SU-DHL-6 (cell line): ENCODE measurements at regions not wholly inside any gene's neighbourhood (a gene's known extent, or its start where the extent isn't known, plus 50 kb on each side); places are given as distances from the start of the nearest gene placed in this dataset.
"Not testable (repeated sequence)": the region's sequence is repeated elsewhere in the genome, so short reads cannot be mapped to it uniquely, and the experiment has no call there.

Experiments
- H2AFZ ChIP-seq: fragments of 200-600 bp; sonication (generic); 2 replicates; pipeline ENCODE4 v1.6.1; 2014; ENCODE audit warnings: low read depth, mild to moderate bottlenecking, moderate library complexity, mixed read lengths, antibody characterized with exemption, low read length; ENCODE audit not compliant: severe bottlenecking
- H3F3A ChIP-seq: fragments of 200-600 bp; shearing (Covaris generic); 2 replicates; pipeline ENCODE4 v1.6.0; 2016; ENCODE audit warnings: antibody characterized with exemption, mild to moderate bottlenecking; ENCODE audit not compliant: insufficient read depth
- H3K27ac ChIP-seq: fragments of 200-600 bp; sonication (generic); 2 replicates; pipeline ENCODE4 v1.5.1; 2016; ENCODE audit warnings: low read depth, mild to moderate bottlenecking, low read length, moderate library complexity, mixed read lengths
- H3K27me3 ChIP-seq: fragments of 200-600 bp; sonication (generic), shearing (Covaris generic); 2 replicates; pipeline ENCODE4 v1.6.0; 2014; ENCODE audit warnings: mild to moderate bottlenecking, low read length
- H3K36me3 ChIP-seq: fragments of 200-600 bp; sonication (generic); 2 replicates; pipeline ENCODE4 v1.6.1; 2014; ENCODE audit warnings: mild to moderate bottlenecking, low read length, mixed read lengths
- H3K4me2 ChIP-seq: fragments of 300-600, 200-600 bp; shearing (Covaris generic), sonication (generic); 2 replicates; pipeline ENCODE4 v1.6.0; 2014; ENCODE audit warnings: low read length, low read depth, mild to moderate bottlenecking; ENCODE audit not compliant: poor library complexity, severe bottlenecking
- H3K4me3 ChIP-seq: fragments of 200-600 bp; sonication (generic); 2 replicates; pipeline ENCODE4 v1.5.1; 2014; ENCODE audit warnings: antibody characterized with exemption, low read length, mild to moderate bottlenecking, mixed read lengths; ENCODE audit not compliant: insufficient read depth, poor library complexity, severe bottlenecking
- H3K79me2 ChIP-seq: fragments of 200-600 bp; sonication (generic); 2 replicates; pipeline ENCODE4 v1.6.1; 2014; ENCODE audit warnings: mild to moderate bottlenecking, low read length, moderate library complexity; ENCODE audit not compliant: insufficient read depth
- H3K9ac ChIP-seq: fragments of 200-600 bp; sonication (generic); 2 replicates; pipeline ENCODE4 v1.7.0; 2014; ENCODE audit warnings: mild to moderate bottlenecking, low read length
- H3K9me2 ChIP-seq: fragments of 200-600 bp; sonication (generic); replicated peaks from 2 replicates; pipeline ENCODE4 v1.6.1; 2014; ENCODE audit warnings: low read length; ENCODE audit not compliant: insufficient read depth
- H3K9me3 ChIP-seq: fragments of 200-600 bp; sonication (generic); 2 replicates; pipeline ENCODE4 v1.6.1; 2014; ENCODE audit warnings: low read length, mixed read lengths; ENCODE audit not compliant: insufficient read depth
- H4K20me1 ChIP-seq: fragments of 200-600 bp; sonication (generic); 2 replicates; pipeline ENCODE4 v1.6.1; 2014; ENCODE audit warnings: low read depth, mild to moderate bottlenecking, antibody characterized with exemption, low read length, moderate library complexity, mixed read lengths
- EZH2phosphoT487 ChIP-seq: fragments of 200-600 bp; sonication (generic), shearing (Covaris generic); conservative IDR thresholded peaks from 2 replicates; pipeline ENCODE4 v1.6.1; 2018; ENCODE audit warnings: mild to moderate bottlenecking, antibody characterized with exemption, low read length, moderate library complexity, mixed read lengths
- TF ChIP-seq, protein P1 (sequence below): fragments of 200-600 bp; sonication (generic); IDR thresholded peaks from one replicate; pipeline ENCODE4 v1.5.1; 2017; ENCODE audit warnings: antibody characterized with exemption, mild to moderate bottlenecking, low read length, moderate library complexity; ENCODE audit not compliant: insufficient read depth, poor library complexity, severe bottlenecking

DNA sequence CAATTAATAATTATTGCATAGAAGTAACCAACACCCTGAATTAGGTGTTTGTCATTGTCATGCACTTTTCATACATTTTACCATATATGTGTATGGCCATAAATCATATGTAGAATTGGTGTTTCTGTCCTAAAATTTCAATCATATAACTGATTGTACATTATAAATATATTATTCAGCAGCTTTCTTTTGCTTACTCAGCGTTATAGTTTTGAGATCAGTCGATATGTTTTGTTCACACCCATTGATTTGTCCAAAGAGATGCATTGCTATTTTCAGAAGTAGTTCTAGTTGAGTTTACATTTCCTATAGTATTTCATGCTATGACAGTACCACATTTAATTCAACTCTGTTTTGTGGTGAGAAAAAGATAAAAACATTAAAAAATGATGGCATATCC lies 50.5 kb upstream of the PARP4 start:
- Histone ChIP-seq H2AFZ (no peak overlapping the region), H3K9me2 (no peaks in the 10 kb centered on the region), H3K27me3 (no peaks in the 10 kb centered on the region), H3F3A (no peaks in the 10 kb centered on the region), H3K36me3 (no peaks in the 10 kb centered on the region), H3K27ac (no peak overlapping the region), H3K4me3 (no peak overlapping the region), H3K9ac (no peak overlapping the region), H3K9me3 (no peaks in the 10 kb centered on the region), H3K79me2 (no peaks in the 10 kb centered on the region), H4K20me1 (no peaks in the 10 kb centered on the region), H3K4me2 (no peak overlapping the region)
- TF ChIP-seq, protein P1, sequence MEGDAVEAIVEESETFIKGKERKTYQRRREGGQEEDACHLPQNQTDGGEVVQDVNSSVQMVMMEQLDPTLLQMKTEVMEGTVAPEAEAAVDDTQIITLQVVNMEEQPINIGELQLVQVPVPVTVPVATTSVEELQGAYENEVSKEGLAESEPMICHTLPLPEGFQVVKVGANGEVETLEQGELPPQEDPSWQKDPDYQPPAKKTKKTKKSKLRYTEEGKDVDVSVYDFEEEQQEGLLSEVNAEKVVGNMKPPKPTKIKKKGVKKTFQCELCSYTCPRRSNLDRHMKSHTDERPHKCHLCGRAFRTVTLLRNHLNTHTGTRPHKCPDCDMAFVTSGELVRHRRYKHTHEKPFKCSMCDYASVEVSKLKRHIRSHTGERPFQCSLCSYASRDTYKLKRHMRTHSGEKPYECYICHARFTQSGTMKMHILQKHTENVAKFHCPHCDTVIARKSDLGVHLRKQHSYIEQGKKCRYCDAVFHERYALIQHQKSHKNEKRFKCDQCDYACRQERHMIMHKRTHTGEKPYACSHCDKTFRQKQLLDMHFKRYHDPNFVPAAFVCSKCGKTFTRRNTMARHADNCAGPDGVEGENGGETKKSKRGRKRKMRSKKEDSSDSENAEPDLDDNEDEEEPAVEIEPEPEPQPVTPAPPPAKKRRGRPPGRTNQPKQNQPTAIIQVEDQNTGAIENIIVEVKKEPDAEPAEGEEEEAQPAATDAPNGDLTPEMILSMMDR: no peak
- TF ChIP-seq EZH2phosphoT487: no peak

DNA sequence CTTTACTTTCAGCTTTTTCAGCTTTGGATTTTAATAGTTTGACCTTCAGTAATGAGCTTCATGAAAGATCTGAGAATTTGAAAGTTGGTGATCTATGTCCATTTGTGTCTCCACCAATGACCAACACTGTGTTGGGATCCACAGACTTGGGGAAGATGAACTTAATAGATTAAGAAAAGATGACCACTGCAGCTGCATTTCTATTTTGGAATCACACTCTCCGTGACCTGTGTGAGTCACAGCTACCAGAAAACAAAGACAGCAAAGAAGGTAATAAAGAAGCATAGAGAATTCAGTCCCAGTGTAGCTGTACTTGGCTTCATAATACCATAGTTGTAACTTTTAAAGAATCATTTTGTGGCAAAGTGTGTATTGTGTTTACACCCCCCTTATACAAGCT lies 51.4 kb upstream of the PARP4 start:
- H3K9me2 ChIP-seq, H3K4me2 ChIP-seq: not testable (repeated sequence)

DNA sequence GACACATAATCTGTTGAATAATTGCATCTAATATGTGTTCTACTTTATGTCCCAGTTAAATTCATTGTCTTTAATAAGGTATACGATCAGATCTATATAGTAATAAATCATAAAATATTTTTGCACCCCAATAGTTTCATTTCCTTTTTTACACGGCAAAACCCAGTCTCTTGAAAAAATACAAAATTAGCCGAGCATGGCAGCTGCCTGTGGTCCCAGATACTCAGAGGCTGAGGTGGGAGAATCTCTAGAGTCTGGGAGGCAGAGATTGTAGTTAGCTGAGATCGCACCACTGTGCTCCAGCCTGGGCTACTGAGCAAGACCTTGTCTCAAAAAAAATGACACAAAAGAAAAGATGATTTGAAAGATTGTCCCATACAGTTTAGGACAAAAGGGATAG lies 52.3 kb upstream of the PARP4 start:
- no peaks in the 10 kb centered on the region for H3K9me2 ChIP-seq
- no peak overlapping the region for H3K4me2 ChIP-seq
- TF ChIP-seq EZH2phosphoT487: no peak
- TF ChIP-seq, protein P1: no peak

More for the DNA sequence above, 51.4 kb upstream of the PARP4 start:
- not testable (repeated sequence) for H3K4me3 ChIP-seq, H4K20me1 ChIP-seq, H3K27me3 ChIP-seq, H3K27ac ChIP-seq, H3K79me2 ChIP-seq, H3F3A ChIP-seq, H2AFZ ChIP-seq, H3K36me3 ChIP-seq, H3K9me3 ChIP-seq, H3K9ac ChIP-seq

DNA sequence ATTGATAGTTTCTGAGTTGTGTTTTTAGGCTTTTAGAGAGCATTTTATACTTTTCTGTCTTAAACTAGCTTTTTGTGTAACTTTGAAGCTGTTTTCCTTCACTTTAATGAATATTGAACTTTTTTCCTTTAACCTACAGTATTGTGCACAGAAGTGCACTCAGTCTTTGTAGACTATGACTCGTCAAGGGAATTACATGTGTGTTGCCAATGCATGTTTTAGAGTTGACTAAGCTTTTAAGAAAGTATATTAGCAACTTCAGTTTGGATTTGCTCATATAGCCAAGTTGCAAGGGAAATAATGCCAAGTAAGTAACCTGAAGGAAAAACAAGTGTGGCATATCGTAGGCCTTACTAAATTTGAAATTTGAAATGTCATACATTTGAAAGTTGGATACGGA lies 55.0 kb upstream of the PARP4 start:
- H3K9me2 ChIP-seq, H4K20me1 ChIP-seq, H2AFZ ChIP-seq, H3F3A ChIP-seq, H3K27ac ChIP-seq, H3K9me3 ChIP-seq, H3K79me2 ChIP-seq, H3K9ac ChIP-seq, H3K36me3 ChIP-seq, H3K27me3 ChIP-seq, H3K4me2 ChIP-seq, H3K4me3 ChIP-seq: not testable (repeated sequence)

More for the DNA sequence above, 52.3 kb upstream of the PARP4 start:
- H4K20me1 ChIP-seq: no peaks in the 10 kb centered on the region
- H3K9me3 ChIP-seq: no peaks in the 10 kb centered on the region
- no peak overlapping the region for H3K9ac ChIP-seq
- H3K36me3 ChIP-seq: no peaks in the 10 kb centered on the region
- H3K79me2 ChIP-seq: no peaks in the 10 kb centered on the region
- no peak overlapping the region for H2AFZ ChIP-seq
- no peaks in the 10 kb centered on the region for H3F3A ChIP-seq
- no peak overlapping the region for H3K27ac ChIP-seq
- no peaks in the 10 kb centered on the region for H3K27me3 ChIP-seq
- H3K4me3 ChIP-seq: no peak overlapping the region
